ENCODE measurements at regions not wholly inside any gene's neighbourhood (a gene's known extent, or its start where the extent isn't known, plus 50 kb on each side); places are given as distances from the start of the nearest gene placed in this dataset.

GRCh38 chrX:36684053-36684452 lies 324.1 kb upstream of the FAM47C start:
- TF ChIP-seq CTCF (IDR thresholded peaks at IDR 0.05) = no peak
- TF ChIP-seq POLR2A (IDR thresholded peaks at IDR 0.05) = no peak
- TF ChIP-seq POLR2AphosphoS5 (IDR thresholded peaks at IDR 0.05) = no peak
- no peak for TF ChIP-seq EP300 (IDR thresholded peaks at IDR 0.05)
